ENCODE measurements at regions not wholly inside any gene's neighbourhood (a gene's known extent, or its start where the extent isn't known, plus 50 kb on each side); places are given as distances from the start of the nearest gene placed in this dataset.

- H2AK5ac ChIP-seq (ENCODE audit: low read depth, low read length), result peak overlapping the region; percentile 96
- H3K18ac ChIP-seq (ENCODE audit: low read depth, low read length), result peak overlapping the region; percentile 70
- H2BK5ac ChIP-seq (ENCODE audit: low read depth, low read length, poor library complexity, severe bottlenecking), result peak overlapping the region; percentile 55
- H4K20me1 ChIP-seq (ENCODE audit: insufficient read depth, low read length), result peaks cover 4% of the 10 kb centered on the region; the same call in 1 of the 2 replicates
- in situ Hi-C loops (cut with MboI; ENCODE audit: low sequenced_read_pairs), result loop anchor here (5.0 kb wide), 1 partner anchor 76 kb away; no protein-coding TSS in a partner anchor
- 100% methylated on average over 1 of the region's 12 CpGs; no CpG with 5 or more reads in 1 of the 2 experiments for WGBS, 2 experiments (ENCODE audit: extremely low coverage in 2 of 2, insufficient read length in 1 of 2)
- no peak overlapping the region for H2AFZ ChIP-seq (replicated peaks; ENCODE audit: low read length, poor library complexity)
- dilution Hi-C loops (cut with HindIII; ENCODE audit: low sequenced_read_pairs, unreplicated experiment), result no loop called here
- TF ChIP-seq RCOR1 (IDR thresholded peaks at IDR 0.05; ENCODE audit: insufficient replicate concordance, low read length) (no peak), CEBPB (IDR thresholded peaks at IDR 0.05; ENCODE audit: low read depth, low read length) (no peak), FOS (IDR thresholded peaks at IDR 0.05; ENCODE audit: low read depth, low read length) (no peak), BHLHE40 (IDR thresholded peaks at IDR 0.05; ENCODE audit: low read depth, low read length) (no peak), CHD1 (IDR thresholded peaks at IDR 0.05; ENCODE audit: low read depth, low read length) (no peak), POLR2A (IDR thresholded peaks at IDR 0.05; ENCODE audit: low read depth, low read length) (no peak), MAZ (IDR thresholded peaks at IDR 0.05; ENCODE audit: borderline replicate concordance, low read depth, low read length) (no peak), MXI1 (IDR thresholded peaks at IDR 0.05; ENCODE audit: borderline replicate concordance, low read depth, low read length) (no peak)
- TF ChIP-seq, protein P1, sequence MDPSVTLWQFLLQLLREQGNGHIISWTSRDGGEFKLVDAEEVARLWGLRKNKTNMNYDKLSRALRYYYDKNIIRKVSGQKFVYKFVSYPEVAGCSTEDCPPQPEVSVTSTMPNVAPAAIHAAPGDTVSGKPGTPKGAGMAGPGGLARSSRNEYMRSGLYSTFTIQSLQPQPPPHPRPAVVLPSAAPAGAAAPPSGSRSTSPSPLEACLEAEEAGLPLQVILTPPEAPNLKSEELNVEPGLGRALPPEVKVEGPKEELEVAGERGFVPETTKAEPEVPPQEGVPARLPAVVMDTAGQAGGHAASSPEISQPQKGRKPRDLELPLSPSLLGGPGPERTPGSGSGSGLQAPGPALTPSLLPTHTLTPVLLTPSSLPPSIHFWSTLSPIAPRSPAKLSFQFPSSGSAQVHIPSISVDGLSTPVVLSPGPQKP (IDR thresholded peaks at IDR 0.05; ENCODE audit: borderline replicate concordance, low read depth, low read length), result no peak
- H4K91ac ChIP-seq (ENCODE audit: insufficient read depth, low read depth, low read length), result peak overlapping the region; percentile 43
- no peak overlapping the region for H3K9ac ChIP-seq (ENCODE audit: low read depth, low read length)
- peak overlapping the region; percentile 46 for H3K23ac ChIP-seq (ENCODE audit: low read depth, low read length)
- H3K27me3 ChIP-seq (ENCODE audit: control insufficient read depth, insufficient read depth, low read length), result no peaks in the 10 kb centered on the region
- peak overlapping the region; percentile 89 for H2BK20ac ChIP-seq (ENCODE audit: low read depth, low read length)
- peak overlapping the region; percentile 31 to 78; a peak in 3 of 4 replicates for H4K8ac ChIP-seq (ENCODE audit: low read depth in 2 of 2, low read length in 2 of 2)
- H3K79me1 ChIP-seq (ENCODE audit: low read depth in 1 of 2, low read length in 2 of 2), result peaks cover 0 to 26% of the 10 kb centered on the region in 2 experiments; a peak in 2 of 4 replicates
- H3K4ac ChIP-seq (ENCODE audit: low read depth, low read length), result peak overlapping the region; percentile 92
- BruUV-seq (replicated peaks), result no TSS peak
- H3K9me3 ChIP-seq (ENCODE audit: control insufficient read depth, insufficient read depth, low read length), result no peaks in the 10 kb centered on the region
- intact Hi-C loops (cut with micrococcal nuclease), result loop anchor here (2.0 kb wide), 2 partner anchors 53 to 77 kb away; no protein-coding TSS in a partner anchor
- H3K36me3 ChIP-seq (ENCODE audit: control insufficient read depth, insufficient read depth, low read length), result no peaks in the 10 kb centered on the region
- POLR2A ChIA-PET (ENCODE audit: unreplicated experiment), result interaction anchor here (1.2 kb wide), 1 partner anchor 12 kb away, joined by 3 read pairs; no protein-coding TSS in a partner anchor
- no peak overlapping the region for H3K56ac ChIP-seq (ENCODE audit: extremely low read depth, insufficient read depth, low read length)
- ATAC-seq (ENCODE audit: low read depth) (no peak), DNase-seq (no peak)
- peak overlapping the region; percentile 51 for H3K27ac ChIP-seq (ENCODE audit: insufficient read depth, low read length)
- H3K14ac ChIP-seq (replicated peaks; ENCODE audit: low read depth, low read length), result peak overlapping the region; percentile 54
- H2BK120ac ChIP-seq (ENCODE audit: low read depth, low read length), result peak overlapping the region; percentile 92
- H4K5ac ChIP-seq (ENCODE audit: low read depth, low read length), result 0 out of 2 replicates have a peak overlapping the region, but pooled peaks have one; percentile 33
- H3K4me2 ChIP-seq (ENCODE audit: low read depth, low read length), result peak overlapping the region; percentile 19
- peaks cover 23% of the 10 kb centered on the region for H3K4me1 ChIP-seq (ENCODE audit: control insufficient read depth, insufficient read depth, low read length)
- no peak overlapping the region for H3K4me3 ChIP-seq (ENCODE audit: insufficient read depth, low read depth, low read length)
- CTCF ChIA-PET, result interaction anchor here (0.6 to 1.2 kb wide), 4 partner anchors 11 to 150 kb away, joined by 3 to 4 read pairs (median 4); no protein-coding TSS in a partner anchor
- H2BK15ac ChIP-seq (ENCODE audit: low read depth, low read length), result peak overlapping the region; percentile 43; the same call in 2 of the 3 replicates
- no peak overlapping the region for H2AK9ac ChIP-seq (replicated peaks; ENCODE audit: low read depth, low read length, poor library complexity)
- H3K9me1 ChIP-seq (ENCODE audit: insufficient read depth, low read length), result peaks cover 27% of the 10 kb centered on the region
Observed at GRCh38 chr5:73365990-73366667, 82.4 kb downstream of the FOXD1 start.

Measured in IMR-90 (cell line).